DND-41 (cell line): ENCODE measurements at regions not wholly inside any gene's neighbourhood (a gene's known extent, or its start where the extent isn't known, plus 50 kb on each side); places are given as distances from the start of the nearest gene placed in this dataset.

Source experiments
- ATAC-seq: fragments of 200-7000 bp; cut with Tn5 transposase; 3 replicates; pipeline ENCODE4 v1.9.1; 2021; ENCODE audit warnings: low read depth; ENCODE audit not compliant: insufficient read depth
- DNase-seq: peaks from one replicate; pipeline ENCODE4 v3.0.0-alpha.2; 2020
- H2AFZ ChIP-seq: 2 replicates; pipeline ENCODE4 v1.6.0; 2012; ENCODE audit warnings: low read depth, low read length
- H3K27ac ChIP-seq: 2 replicates; pipeline ENCODE4 v1.5.1; 2012; ENCODE audit warnings: low read length, inconsistent platforms
- H3K27me3 ChIP-seq: fragments of 200-600 bp; sonication (generic); 2 replicates; pipeline ENCODE4 v1.6.0; 2012; ENCODE audit warnings: low read length, mild to moderate bottlenecking, inconsistent platforms; ENCODE audit not compliant: insufficient read depth, poor library complexity
- H3K36me3 ChIP-seq: 2 replicates; pipeline ENCODE4 v1.5.1; 2012; ENCODE audit warnings: low read length, inconsistent platforms; ENCODE audit not compliant: insufficient read depth
- H3K4me1 ChIP-seq: 2 replicates; pipeline ENCODE4 v1.5.1; 2012; ENCODE audit warnings: mild to moderate bottlenecking, low read length; ENCODE audit not compliant: insufficient read depth
- H3K4me2 ChIP-seq: 2 replicates; pipeline ENCODE4 v1.6.0; 2012; ENCODE audit warnings: mild to moderate bottlenecking, moderate library complexity, low read length, inconsistent platforms; ENCODE audit not compliant: insufficient read depth
- H3K4me3 ChIP-seq, 2 experiments: fragments of 200-600 bp in 1 of 2; shearing (Covaris generic) in 1 of 2; 2 replicates each; pipeline ENCODE4 v1.5.1; 2012 to 2016; ENCODE audit warnings: inconsistent platforms in 2 of 2, low read length in 2 of 2, mild to moderate bottlenecking in 2 of 2, low read depth in 1 of 2, moderate library complexity in 1 of 2
- H3K79me2 ChIP-seq: 2 replicates; pipeline ENCODE4 v1.6.0; 2012; ENCODE audit warnings: low read length, inconsistent platforms; ENCODE audit not compliant: insufficient read depth
- H3K9ac ChIP-seq: 2 replicates; pipeline ENCODE4 v1.6.0; 2012; ENCODE audit warnings: low read depth, mild to moderate bottlenecking, inconsistent platforms, low read length, moderate library complexity
- H3K9me3 ChIP-seq: 2 replicates; pipeline ENCODE4 v1.5.1; 2012; ENCODE audit warnings: low read length, moderate library complexity, mild to moderate bottlenecking, inconsistent platforms; ENCODE audit not compliant: insufficient read depth, severe bottlenecking
- H4K20me1 ChIP-seq: 2 replicates; pipeline ENCODE4 v1.6.0; 2012; ENCODE audit warnings: low read length; ENCODE audit not compliant: insufficient read depth
- EZH2 ChIP-seq: IDR thresholded peaks from 3 replicates; pipeline ENCODE4 v1.6.1; 2012; ENCODE audit warnings: borderline replicate concordance, low read depth, mild to moderate bottlenecking, moderate library complexity, low read length, inconsistent platforms; ENCODE audit not compliant: severe bottlenecking
- TF ChIP-seq, protein P1 (sequence below): IDR thresholded peaks from 2 replicates; pipeline ENCODE4 v1.5.1; 2012; ENCODE audit warnings: borderline replicate concordance, low read length, moderate library complexity, mild to moderate bottlenecking; ENCODE audit not compliant: poor library complexity, severe bottlenecking; ENCODE audit errors: extremely low read depth

DNA sequence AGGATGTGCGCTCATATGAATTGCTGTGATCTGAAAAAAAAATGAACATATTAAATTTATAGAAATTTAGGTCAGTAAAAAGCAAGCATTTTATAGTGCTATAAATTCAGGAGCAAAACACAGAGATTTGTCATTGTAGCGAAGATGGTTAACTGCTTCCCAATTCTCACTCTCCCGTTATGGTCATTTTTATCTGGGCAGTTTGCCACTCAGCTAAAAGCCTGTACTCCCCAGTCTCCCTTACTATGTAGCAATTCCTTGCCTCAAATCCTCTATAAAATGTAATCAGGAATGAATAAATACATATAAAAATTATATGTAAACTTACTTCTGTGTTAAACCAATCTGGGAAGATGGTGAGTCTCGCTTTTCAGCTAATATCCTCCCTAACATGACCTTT, 471.5 kb downstream of the HINT1 start:
- DNase-seq (no peak), ATAC-seq (no peak)
- Histone ChIP-seq H3K27me3 (no peaks in the 10 kb centered on the region), H3K4me2 (no peak overlapping the region), H3K36me3 (no peaks in the 10 kb centered on the region), H2AFZ (no peak overlapping the region), H3K79me2 (no peaks in the 10 kb centered on the region), H3K4me3 (no peak overlapping the region), H3K9ac (no peak overlapping the region), H3K4me1 (no peaks in the 10 kb centered on the region), H3K9me3 (no peaks in the 10 kb centered on the region), H3K27ac (no peak overlapping the region), H4K20me1 (no peaks in the 10 kb centered on the region)
- TF ChIP-seq, protein P1, sequence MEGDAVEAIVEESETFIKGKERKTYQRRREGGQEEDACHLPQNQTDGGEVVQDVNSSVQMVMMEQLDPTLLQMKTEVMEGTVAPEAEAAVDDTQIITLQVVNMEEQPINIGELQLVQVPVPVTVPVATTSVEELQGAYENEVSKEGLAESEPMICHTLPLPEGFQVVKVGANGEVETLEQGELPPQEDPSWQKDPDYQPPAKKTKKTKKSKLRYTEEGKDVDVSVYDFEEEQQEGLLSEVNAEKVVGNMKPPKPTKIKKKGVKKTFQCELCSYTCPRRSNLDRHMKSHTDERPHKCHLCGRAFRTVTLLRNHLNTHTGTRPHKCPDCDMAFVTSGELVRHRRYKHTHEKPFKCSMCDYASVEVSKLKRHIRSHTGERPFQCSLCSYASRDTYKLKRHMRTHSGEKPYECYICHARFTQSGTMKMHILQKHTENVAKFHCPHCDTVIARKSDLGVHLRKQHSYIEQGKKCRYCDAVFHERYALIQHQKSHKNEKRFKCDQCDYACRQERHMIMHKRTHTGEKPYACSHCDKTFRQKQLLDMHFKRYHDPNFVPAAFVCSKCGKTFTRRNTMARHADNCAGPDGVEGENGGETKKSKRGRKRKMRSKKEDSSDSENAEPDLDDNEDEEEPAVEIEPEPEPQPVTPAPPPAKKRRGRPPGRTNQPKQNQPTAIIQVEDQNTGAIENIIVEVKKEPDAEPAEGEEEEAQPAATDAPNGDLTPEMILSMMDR, result no peak
- TF ChIP-seq EZH2, result no peak

DNA sequence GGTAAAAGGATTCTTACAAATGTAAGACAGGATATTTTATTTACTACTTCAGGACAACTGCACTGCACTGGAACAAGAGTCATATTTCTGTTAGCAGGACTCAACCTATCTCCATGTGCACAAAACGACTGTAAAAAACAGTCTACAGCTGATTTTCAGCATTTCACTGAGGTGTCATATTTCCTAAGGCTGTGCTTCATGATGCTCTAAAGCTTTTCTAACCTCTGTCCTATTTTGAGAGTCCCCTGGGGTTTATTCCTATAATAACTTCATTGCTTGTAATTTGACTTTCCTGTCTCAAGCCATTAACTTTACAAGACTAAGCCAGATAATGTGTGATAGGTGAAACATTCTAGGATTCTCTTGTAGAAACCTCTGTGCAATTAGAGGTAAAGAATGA, 472.3 kb downstream of the HINT1 start:
- Histone ChIP-seq H3K79me2 (no peaks in the 10 kb centered on the region), H3K4me2 (no peak overlapping the region), H3K9me3 (no peaks in the 10 kb centered on the region), H3K9ac (no peak overlapping the region), H3K4me3 (no peak overlapping the region), H2AFZ (no peak overlapping the region), H3K4me1 (no peaks in the 10 kb centered on the region), H3K27me3 (no peaks in the 10 kb centered on the region), H3K27ac (no peak overlapping the region), H3K36me3 (no peaks in the 10 kb centered on the region), H4K20me1 (no peaks in the 10 kb centered on the region)
- DNase-seq (no peak), ATAC-seq (no peak)
- TF ChIP-seq, protein P1, result no peak
- TF ChIP-seq EZH2, result no peak

DNA sequence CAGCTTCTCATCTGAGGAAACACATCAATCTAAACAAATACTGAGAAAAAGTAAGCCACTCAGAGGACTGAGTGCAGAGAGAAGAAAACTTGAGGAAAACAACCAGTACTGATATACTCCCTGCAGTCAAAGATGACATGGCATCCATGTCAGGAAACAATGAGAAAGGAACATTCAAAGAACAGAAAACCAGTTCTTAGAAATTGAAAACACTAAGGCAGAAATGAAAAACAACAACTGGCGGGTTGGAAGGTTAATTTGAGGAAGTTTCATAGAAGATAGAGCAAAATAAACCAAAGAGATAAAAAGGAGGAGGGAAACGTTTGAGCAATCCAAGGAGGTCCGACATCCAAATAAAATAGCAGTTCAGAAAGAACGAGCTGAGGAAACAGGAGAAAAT, 475.2 kb downstream of the HINT1 start:
- ATAC-seq (no peak), DNase-seq (no peak)
- H3K36me3 ChIP-seq, result no peaks in the 10 kb centered on the region
- TF ChIP-seq, protein P1, result no peak
- TF ChIP-seq EZH2, result no peak
- no peaks in the 10 kb centered on the region for H3K27me3 ChIP-seq
- no peak overlapping the region for H3K4me3 ChIP-seq
- H3K9ac ChIP-seq, result no peak overlapping the region
- H3K4me2 ChIP-seq, result no peak overlapping the region
- H3K27ac ChIP-seq, result no peak overlapping the region
- H3K4me1 ChIP-seq, result no peaks in the 10 kb centered on the region
- no peaks in the 10 kb centered on the region for H4K20me1 ChIP-seq
- no peak overlapping the region for H2AFZ ChIP-seq
- H3K9me3 ChIP-seq, result no peaks in the 10 kb centered on the region
- H3K79me2 ChIP-seq, result no peaks in the 10 kb centered on the region

DNA sequence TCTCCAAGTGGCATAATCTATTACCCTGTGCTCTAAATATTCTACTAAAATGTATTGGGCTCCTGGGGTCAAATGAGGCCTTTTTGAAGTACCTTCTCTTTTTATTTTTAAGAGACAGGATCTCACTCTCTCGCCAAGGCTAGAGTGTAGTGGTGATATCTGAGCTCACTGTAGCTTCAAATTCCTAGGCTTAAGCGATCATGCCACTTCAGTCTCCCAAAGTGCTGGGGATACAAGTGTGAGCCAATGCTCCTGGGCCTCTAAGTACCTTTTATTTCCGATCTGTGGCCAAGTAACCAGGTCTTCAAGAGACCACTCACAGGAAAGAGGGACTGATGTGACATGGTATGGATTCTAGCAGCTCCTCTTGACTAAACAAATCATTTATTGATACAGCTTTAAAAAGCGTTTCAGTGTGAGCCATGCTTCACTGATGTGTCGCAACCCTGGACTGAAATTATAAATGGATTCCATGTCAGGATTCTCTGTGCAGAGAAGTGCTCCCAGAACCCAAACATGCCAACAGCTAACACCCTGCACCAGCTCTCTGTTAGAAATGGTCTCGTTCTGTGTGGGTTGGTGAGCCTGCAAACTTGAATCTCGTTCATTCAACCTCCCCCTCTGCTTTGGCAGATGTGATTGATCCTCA, 477.8 kb downstream of the HINT1 start:
- no peak overlapping the region for H3K4me2 ChIP-seq
- H3K27ac ChIP-seq, result no peak overlapping the region
- no peak for ATAC-seq
- H3K4me1 ChIP-seq, result no peaks in the 10 kb centered on the region
- H3K36me3 ChIP-seq, result no peaks in the 10 kb centered on the region
- no peaks in the 10 kb centered on the region for H3K9me3 ChIP-seq
- no peak for TF ChIP-seq EZH2
- TF ChIP-seq, protein P1, result no peak
- H3K27me3 ChIP-seq, result no peaks in the 10 kb centered on the region
- no peaks in the 10 kb centered on the region for H3K79me2 ChIP-seq
- no peak overlapping the region for H3K9ac ChIP-seq
- no peak overlapping the region for H3K4me3 ChIP-seq
- no peak for DNase-seq
- H4K20me1 ChIP-seq, result no peaks in the 10 kb centered on the region
- H2AFZ ChIP-seq, result no peak overlapping the region
